A673 (cell line): ENCODE measurements at regions not wholly inside any gene's neighbourhood (a gene's known extent, or its start where the extent isn't known, plus 50 kb on each side); places are given as distances from the start of the nearest gene placed in this dataset.

Experiments used
- EZH2 ChIP-seq: fragments of 200-600 bp; sonication (generic); IDR thresholded peaks from 2 replicates; pipeline ENCODE4 v1.6.1; 2017; ENCODE audit warnings: borderline replicate concordance, low read depth, mild to moderate bottlenecking, mixed read lengths, antibody characterized with exemption, low read length; ENCODE audit not compliant: poor library complexity, severe bottlenecking
- TF ChIP-seq, protein P1 (sequence below): fragments of 300-800, 200-600 bp; sonication (generic); conservative IDR thresholded peaks from 2 replicates; pipeline ENCODE4 v1.5.1; 2017; ENCODE audit warnings: low read depth, mild to moderate bottlenecking, antibody characterized with exemption, low read length, moderate library complexity, mixed read lengths

DNA sequence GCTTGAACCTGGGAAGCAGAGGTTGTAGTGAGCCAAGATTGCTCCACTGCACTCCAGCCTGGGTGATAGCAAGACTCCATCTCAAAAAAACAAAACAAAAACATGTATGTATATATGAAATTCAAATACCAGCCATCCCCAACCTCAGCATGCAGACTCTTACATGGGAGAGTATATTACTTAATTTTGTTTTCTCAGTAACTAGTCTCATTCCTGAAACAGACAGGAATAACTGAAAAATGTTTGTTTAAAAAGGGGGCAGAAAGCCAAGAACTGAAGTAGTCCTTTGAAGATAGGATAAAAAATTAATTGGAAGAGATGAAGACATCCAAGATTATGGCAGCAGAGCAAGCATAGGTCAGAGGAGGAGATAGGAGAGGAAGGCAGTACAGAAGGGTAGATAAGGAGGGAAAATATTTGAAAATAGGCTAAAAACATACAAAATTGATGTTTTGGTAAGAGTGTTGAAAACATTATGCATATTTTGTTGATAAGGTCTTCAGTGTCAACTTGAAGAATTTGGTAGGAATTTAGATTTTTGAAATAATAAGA is 309.9 kb downstream of the MAT2B start:
- no peak for TF ChIP-seq EZH2
- TF ChIP-seq, protein P1, sequence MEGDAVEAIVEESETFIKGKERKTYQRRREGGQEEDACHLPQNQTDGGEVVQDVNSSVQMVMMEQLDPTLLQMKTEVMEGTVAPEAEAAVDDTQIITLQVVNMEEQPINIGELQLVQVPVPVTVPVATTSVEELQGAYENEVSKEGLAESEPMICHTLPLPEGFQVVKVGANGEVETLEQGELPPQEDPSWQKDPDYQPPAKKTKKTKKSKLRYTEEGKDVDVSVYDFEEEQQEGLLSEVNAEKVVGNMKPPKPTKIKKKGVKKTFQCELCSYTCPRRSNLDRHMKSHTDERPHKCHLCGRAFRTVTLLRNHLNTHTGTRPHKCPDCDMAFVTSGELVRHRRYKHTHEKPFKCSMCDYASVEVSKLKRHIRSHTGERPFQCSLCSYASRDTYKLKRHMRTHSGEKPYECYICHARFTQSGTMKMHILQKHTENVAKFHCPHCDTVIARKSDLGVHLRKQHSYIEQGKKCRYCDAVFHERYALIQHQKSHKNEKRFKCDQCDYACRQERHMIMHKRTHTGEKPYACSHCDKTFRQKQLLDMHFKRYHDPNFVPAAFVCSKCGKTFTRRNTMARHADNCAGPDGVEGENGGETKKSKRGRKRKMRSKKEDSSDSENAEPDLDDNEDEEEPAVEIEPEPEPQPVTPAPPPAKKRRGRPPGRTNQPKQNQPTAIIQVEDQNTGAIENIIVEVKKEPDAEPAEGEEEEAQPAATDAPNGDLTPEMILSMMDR = no peak
